ENCODE measurements at regions not wholly inside any gene's neighbourhood (a gene's known extent, or its start where the extent isn't known, plus 50 kb on each side); places are given as distances from the start of the nearest gene placed in this dataset.
"Not testable (repeated sequence)": the region's sequence is repeated elsewhere in the genome, so short reads cannot be mapped to it uniquely, and the experiment has no call there.

DNA sequence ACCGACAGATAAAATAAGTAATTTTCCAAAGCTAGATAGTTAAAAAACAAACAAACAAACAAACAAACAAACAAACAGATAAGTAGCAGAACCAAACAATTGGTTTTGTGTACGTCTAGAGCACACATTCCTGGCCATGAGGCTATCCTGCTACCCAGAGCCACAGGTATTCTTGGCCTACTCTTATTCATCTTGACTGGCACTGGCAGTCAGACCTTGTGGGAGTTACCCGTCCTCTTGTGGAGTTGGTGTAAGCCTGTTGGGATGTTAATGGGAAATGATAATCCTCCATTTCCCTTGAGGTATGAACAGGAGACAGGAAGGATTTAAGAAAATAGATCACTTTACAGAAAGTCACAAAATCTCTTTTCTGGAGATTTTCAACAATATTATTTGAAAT lies 142.4 kb upstream of the MEOX2 start:
- no peak for DNase-seq (ENCODE audit: low spot score)

DNA sequence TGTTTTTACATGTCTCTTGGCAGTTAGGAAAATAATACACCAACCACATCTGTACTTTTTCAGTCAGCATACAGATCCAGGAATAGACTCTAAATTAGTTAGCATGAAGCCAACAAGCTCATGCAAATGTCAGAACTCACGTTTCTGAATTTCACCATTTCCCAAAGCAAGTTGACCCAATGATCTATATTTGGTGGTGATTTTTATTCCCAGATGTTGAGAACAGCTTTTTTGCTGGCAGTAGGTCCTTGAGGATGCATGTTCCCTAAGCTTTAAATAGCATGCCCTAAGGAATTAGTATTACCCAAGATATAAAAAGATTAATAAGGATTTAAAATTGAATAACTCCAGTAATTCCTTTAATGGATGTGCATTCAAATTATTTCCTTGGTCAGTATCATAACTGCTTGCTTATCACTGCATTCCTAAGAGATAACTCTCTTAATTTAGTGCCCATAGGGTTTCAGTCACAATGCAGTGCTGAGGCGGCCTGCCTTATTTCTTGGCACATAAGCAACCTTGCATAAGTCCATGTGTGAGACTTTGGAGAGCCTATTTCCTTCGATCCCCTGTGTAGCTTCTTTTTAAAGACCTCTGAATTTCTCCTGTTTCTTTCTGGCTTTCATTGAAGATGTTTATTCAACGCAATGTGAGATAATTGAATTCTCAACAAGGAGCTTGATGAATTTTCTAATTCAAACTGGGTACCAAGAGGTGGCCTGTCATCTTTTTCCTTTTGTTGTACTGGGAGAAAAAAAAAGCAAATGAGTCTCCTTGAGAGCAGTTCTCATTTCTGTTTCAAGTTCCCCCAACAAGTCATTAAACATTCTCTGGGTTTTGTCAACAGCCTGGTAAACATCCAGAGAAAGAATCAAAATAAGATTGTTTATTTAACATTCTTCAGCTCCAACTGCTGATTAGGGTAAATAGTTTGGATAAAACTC lies 135.3 kb upstream of the MEOX2 start:
- no peak for DNase-seq (ENCODE audit: low spot score)

DNA sequence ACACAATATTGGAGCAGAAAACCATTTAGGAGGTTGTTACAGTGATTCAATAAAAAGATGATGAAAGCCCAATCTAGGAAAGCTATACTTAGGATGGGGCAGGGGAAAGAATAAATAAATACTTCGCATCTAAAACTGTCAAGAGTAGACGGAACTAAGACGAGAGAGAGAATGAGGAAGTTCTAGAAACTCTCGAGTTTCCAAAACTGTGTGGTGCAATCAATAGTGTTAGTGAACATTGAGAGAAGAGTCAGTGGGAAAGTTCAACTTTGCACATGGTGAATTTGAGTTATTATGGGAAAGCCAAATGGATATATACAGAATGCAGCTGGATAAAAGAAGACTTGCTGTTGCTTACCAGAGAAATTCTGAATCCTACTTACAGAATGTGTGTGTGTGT lies 133.8 kb upstream of the MEOX2 start:
- DNase-seq (ENCODE audit: low spot score), result no peak

DNA sequence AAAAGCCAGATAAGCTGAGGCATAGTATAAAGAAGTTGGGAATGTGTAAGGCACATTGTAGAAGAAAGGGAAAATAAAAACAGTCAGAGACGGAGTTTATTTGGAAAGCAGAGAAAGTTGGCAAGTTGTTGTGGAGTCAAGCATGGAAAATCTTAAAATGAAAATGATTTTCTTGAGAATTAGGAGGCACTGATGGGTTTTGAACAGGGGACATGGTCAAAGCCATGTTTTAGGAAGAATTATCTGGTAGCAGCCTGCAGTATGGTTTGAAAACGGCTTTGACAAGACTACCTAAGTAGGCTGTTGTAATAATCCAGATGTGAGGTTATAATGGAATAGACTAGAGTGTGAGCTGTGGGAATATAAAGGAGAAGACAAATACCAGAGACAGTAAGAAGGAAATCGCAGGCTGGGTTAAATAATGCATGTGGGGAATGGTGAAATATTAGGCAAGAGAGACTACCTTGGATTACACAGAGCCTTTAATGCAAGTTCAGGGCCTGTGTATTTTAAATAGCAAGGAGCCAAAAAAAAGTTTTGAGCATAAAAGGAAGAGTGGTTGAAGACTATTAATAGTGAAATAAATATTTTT lies 130.4 kb upstream of the MEOX2 start:
- DNase-seq (ENCODE audit: low spot score), result no peak

DNA sequence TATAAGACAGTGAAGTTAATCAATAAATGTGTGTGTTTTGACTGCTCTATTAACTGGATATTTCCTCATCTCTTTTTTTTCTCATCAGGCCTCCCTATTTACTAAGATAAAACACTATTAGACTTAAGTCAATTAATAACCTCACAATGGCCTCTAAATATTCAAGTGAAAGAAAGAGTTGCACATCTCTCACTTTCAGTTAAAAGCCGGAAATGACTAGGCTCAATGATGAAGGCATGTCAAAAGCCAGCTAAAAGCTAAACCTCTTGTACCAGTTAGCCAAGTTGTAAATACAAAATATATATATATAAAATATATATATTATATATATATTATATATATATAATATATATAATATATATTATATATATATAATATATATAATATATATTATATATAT lies 127.0 kb upstream of the MEOX2 start:
- DNase-seq (ENCODE audit: low spot score), result no peak

DNA sequence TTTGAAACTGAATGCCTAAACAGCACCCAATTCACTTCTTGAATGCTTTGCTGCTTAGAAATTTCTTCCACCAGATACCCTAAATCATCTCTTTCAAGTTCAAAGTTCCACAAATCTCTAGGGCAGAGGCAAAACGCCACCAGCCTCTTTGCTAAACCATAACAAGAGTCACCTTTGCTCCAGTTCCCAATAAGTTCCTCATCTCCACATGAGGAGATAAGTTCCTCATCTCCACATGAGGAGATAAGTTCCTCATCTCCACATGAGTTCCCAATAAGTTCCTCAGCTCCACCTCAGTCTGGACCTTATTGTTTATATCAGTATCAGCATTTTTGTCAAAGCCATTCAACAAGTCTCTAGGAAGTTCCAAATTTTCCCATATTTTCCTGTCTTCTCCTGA lies 123.9 kb upstream of the MEOX2 start:
- not testable (repeated sequence) for DNase-seq (ENCODE audit: low spot score)

DNA sequence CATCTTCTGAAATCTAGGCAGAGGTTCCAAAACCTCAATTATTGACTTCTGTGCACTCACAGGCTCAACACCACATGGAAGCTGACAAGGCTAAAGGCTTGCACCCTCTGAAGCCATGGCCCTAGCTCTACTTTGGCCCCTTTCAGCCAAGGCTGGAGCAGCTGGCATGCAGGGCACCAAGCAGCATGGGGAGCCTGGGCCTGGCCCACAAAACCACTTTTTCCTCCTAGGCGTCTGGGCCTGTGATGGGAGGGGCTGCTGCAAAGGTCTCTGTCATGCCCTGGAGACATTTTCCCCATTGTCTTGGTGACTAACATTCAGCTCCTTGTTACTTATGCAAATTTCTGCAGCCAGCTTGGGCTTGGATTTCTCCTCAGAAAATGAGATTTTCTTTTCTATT lies 123.5 kb upstream of the MEOX2 start:
- not testable (repeated sequence) for DNase-seq (ENCODE audit: low spot score)

DNA sequence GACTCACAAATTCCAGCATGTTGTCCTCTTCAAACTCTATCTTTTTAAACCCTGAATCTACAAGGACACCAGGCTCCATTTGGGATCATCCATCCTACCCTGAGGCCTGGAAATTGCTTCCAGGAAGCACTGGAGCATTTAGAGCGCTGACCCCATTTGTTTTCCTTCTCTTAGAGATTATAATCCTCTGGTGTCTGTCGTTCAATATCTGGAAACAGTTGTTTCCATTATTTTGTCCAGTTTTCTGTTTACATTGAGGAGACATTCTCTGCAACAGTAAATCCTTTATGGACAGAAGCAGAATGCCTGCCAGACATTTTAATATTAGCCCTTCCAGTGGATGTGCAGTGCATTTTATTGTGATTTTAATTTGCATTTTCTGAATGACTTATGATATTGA lies 119.4 kb upstream of the MEOX2 start:
- no peak for DNase-seq (ENCODE audit: low spot score)

DNA sequence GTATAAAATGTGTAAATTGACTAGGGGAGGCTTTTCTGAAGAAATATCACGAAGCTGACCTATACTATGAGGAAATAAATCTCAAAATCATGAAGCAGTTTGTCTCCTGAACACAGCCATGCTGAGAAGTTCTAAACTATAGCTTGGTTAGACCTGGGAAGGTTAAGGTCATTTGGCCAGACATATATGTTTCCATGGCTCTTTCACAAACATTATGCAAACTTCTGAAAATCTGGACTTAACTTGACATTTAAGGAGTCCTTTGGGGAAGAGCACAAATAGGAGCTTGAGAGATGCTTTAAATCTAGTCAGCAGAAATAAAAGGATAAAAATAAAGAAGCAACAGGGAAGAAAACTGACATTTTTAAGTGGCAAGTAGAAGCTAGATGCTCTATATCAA lies 115.9 kb upstream of the MEOX2 start:
- DNase-seq (ENCODE audit: low spot score), result no peak

DNA sequence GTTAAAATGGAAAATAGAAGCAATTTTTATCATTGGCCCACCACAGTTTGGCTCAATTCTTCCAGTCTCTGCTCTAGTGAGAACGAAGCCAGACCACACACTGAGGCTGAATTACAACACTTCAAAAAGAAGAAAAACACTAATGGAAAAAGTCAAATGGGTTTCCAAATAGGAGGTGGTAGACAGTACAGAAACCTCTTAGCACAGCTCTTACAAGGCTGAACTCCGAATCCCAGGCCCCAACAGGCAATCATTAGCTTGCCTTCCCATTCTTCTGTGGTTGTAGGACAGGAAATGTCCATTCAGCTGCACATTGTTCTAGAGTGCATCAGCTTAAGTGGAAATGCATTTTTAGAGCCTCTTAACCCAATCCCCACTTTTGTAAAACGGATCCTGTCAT lies 115.1 kb upstream of the MEOX2 start:
- no peak for DNase-seq (ENCODE audit: low spot score)

DNA sequence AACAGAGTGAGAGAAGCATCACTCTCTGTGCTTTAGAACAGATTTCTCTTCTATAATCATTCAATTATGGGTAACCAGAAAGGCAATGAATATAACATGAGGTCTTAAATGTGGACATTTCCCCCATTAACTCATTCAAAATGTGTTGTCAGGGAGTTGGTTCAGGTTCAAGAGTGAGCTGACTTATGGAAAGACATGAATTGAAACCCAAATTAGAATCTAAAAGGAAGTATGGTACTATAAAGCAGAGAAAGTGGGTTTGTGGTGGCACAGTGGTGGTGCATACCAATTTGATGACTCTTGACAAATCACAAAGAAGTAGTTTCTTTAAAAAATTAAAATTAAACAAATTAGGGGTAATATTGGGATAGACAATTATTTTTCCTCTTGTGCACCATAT lies 114.6 kb upstream of the MEOX2 start:
- DNase-seq (ENCODE audit: low spot score), result no peak

DNA sequence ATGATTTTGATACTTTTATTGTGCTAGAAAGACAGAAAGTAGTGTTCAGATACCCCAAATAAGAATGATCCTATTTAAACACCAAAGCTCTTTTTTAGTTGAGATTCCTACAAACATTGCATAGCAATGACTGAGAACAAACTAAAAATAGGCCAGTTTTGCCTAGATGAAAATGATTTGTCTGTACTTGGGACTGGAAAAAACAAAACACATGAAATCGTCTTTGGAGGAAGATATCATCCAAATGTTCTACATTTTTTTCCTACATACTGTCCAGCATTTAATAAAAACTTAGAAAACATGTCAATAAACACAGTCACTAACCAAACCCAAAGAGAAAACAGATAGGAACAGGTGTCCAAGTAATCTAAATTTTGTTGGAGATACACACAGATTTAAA lies 111.6 kb upstream of the MEOX2 start:
- no peak for DNase-seq (ENCODE audit: low spot score)

DNA sequence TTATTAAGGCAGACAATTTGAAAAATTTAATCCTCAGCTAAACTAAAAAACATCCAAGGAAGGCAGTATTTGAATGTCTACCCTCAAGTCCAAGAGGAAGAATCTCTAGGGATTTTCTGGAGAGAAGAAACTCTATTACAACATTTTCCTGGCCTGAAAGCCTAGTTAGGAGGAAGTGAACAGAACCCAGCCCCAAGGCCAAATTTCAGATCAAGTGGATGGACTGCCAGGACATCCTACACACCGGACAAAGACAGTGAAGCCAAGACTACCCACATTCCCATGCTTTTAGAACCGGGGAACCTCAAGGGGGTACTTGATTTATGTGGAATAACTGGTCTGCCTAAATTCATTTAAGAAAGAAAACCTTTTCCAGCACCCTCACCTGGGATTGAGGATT lies 108.9 kb upstream of the MEOX2 start:
- DNase-seq (ENCODE audit: low spot score), result no peak

DNA sequence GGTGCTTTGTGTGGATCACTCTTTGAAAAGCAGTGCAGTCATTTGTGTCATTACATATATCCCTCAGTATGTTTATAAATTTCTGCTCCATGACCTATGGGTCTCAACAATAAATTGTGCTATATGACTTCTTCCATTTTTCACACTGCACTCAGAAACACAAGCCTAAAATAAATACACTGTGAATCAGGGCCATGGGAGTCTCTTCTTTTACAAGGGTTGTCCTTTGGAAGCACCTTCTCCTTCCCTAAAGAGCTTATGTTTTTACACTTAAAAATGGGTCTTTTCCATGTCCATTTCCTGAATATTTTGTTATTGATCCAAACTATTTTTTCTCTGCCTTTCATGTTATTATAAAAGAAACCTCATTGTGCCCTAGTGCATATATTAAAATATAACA lies 108.3 kb upstream of the MEOX2 start:
- DNase-seq (ENCODE audit: low spot score), result no peak

DNA sequence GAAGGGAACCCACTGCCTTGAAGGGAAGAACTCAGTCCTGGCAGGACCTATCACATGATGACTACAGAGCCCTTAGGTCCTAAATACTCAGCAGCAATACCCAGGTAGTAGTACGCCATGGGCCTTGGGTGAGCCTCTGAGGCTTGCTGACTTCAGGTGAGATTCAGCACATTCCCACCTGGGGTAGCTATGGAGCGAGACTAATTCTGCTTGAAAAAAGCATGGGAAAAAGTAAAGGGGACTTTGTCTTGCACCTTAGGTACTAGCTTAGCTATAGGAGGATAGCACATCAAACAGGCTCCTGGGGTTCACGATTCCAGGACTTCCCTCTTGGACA lies 98.2 kb upstream of the MEOX2 start:
- no peak for DNase-seq (ENCODE audit: low spot score)

DNA sequence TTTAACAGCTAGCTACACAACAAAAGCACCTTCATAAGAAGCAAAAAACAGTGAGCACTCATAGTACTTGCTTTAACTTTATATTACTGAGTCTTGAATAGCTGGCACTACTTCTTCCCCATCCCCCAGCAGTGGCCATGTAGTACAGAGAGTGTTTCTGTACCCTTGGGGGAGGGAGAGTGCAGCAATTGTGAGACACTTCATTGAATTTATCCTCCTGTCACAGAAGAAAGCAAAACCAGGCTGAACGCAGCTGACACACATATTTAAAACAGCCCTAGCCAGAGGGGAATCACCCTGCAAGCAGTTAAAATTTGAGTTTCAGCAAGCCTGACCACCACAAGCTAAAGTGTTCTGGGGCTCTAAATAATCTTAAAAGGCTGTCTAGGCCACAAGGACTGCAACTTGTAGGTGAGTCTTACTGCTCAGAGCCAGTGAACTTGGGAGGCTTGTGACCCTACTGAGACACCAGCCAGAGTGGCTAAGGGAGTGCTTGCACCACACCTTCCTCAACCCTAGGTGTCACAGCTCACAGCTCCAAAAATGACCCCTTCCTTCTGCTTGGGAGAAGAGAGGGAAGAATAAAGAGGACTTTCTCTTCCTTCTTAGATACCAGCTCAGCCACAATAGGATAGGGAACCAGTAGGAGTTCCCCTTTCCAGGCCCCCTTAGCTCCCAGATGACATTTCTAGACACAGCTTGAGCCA lies 97.7 kb upstream of the MEOX2 start:
- no peak for DNase-seq (ENCODE audit: low spot score)

DNA sequence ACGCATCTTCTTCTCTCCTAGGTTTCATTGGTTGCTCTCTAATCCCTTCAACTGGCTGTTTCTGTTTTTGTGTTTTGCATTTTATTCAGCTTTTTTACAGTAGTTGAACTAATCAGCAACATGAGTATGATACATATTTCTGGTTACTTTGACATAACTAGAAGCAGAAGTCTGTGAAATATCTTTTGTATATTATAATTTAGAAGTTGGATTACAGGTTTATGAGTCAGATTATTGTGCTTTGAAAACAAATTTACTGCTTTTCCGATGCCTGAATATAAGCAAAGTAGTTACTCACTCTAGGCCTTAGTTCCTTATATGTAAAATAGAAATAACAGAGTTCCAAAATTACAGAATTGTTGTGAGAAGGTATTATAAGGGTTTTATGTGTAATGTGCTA lies 96.2 kb upstream of the MEOX2 start:
- no peak for DNase-seq (ENCODE audit: low spot score)

DNA sequence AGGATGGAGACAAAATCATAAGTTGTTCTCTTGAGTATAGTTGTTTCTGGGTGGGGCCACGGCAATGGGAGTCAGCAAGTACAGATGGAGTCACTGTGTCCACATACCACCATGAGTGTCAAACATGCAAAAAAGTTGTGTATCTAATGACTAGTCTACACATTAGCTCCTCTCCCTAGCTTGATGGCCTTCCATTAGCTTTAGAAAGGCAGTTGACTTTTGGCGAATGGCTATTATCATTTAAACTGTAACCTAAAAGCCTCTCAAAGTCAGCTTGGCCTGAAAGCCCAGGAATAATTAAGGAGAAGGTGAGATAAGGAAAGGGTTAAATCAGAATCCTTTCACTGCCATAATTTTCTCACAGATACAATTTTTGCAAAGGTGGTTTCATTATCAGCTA lies 95.5 kb upstream of the MEOX2 start:
- DNase-seq (ENCODE audit: low spot score), result no peak

DNA sequence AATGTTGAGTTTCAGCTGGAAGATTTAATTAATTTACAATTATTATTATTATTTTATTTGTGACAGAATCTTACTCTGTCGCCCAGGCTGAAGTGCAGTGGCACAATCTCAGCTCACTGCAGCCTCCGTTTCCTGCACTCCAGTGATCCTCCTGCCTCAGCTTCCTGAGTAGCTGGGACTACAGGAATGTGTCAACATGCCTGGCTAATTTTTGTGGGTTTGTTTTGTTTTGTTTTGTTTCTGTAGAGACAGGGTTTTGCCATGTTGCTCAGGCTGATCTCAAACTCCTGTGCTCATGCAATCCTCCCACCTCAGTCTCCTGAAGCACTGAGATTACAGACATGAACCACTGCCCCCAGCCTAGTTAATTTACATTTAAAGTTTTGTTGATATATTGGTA lies 93.8 kb upstream of the MEOX2 start:
- peak; percentile 30 for DNase-seq (ENCODE audit: low spot score)

DNA sequence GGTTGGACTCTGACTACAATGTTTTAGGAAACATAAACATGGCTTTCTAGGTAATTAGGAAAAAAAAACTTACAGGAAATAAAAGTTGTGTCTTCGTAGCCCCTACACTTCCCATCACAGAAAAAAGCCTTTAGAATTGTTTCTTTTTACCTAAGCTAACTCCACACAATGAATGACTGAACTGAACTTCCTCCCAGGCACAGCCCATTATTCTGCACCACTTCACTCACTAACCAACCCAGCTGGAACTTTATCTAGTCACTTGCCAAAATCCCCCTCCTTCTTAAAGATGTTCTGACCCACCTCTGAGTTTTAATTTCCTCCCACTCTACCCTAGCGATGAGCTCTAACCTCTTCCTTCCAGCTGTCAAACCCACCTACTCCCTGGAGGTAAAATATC lies 91.7 kb upstream of the MEOX2 start:
- DNase-seq (ENCODE audit: low spot score), result no peak

DNA sequence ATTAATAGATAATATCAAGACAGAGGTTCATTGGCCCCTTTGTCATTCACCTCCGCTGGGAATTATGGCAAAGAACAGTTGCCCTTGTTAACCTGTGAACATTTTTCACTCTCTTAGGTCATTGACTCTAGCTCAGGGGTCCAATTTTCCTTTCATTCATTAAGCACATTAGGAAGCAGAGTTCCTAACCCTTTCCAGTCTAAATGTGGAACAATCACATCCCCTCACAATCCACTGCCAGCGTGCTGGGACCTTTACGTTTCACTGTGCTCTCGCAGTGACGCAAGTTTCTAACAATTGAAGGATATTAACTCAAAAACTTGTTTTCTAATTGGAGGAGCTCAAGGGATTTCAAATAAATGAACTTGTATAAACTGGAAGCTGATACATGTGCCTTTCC lies 79.3 kb upstream of the MEOX2 start:
- no peak for DNase-seq (ENCODE audit: low spot score)

DNA sequence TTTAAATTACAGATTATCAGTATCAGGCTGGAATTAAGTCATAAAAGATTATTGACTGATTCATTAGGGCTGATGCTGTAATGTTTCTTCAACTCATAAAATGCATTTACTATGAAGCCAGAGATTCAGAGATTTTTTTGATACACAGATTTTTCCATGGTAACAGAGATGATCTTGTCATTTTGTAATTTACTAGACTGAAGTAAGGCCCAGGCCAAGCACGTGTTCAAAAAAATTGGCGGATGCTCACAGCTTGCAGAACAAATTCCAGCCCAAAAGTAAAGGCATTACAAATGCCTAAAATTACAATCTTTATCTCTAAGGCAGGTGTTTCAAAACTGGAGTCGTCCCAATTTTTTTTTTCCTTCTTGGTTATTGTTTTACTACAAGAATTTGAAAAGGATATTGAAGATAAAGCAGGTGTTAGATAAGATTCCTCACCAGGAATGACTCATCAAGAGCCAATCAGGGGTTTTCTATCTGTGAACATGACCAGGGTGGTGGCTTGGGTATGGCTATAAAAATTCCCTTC lies 78.4 kb upstream of the MEOX2 start:
- peak; percentile 60 for DNase-seq (ENCODE audit: low spot score)

DNA sequence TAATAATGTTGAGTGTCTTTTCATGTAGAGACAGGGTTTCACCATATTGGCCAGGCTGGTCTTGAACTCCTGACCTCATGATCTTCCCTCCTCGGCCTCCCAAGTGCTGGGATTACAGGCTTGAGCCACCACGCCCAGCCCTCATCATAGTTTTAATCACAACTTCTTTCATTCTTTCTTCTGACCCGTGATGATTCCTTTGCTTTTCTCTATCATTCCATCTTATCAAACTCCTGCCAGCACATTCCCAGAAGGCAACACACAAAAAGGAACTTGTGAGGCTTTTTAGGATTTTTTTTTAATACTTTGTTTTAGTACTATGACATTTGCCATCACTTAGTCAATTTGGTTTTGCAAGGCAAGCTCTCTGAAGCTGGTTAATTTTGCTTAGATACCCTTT lies 77.5 kb upstream of the MEOX2 start:
- no peak for DNase-seq (ENCODE audit: low spot score)

Data from HT-29 (cell line).